B cell (primary cell): ENCODE measurements at regions not wholly inside any gene's neighbourhood (a gene's known extent, or its start where the extent isn't known, plus 50 kb on each side); places are given as distances from the start of the nearest gene placed in this dataset.

Experiments used
- ATAC-seq: fragments of 200-7000 bp; cut with Tn5 transposase; one replicate; pipeline ENCODE4 v1.10.0; 2021; ENCODE audit warnings: low read depth, mild to moderate bottlenecking, moderate number of reproducible peaks, moderate library complexity
- CTCF ChIA-PET: fragments of 350-600 bp; sonication (Branson Sonifier 250); formaldehyde crosslinking; loops from one replicate; lab custom pipeline; 2021; ENCODE audit warnings: antibody characterized with exemption, inconsistent platforms; lab: Charles Lee
- POLR2A ChIA-PET: fragments of 350-600 bp; sonication (Branson Sonifier 250); formaldehyde crosslinking; loops from one replicate; lab custom pipeline; 2021; ENCODE audit warnings: antibody characterized with exemption; lab: Charles Lee
- DNase-seq: peaks from one replicate; pipeline ENCODE4 v3.0.0; 2013
- H2AFZ ChIP-seq: 2 replicates; pipeline ENCODE4 v1.6.1; 2012; ENCODE audit warnings: mild to moderate bottlenecking, low read depth, low read length; ENCODE audit not compliant: insufficient read depth, poor library complexity, severe bottlenecking
- H3K27ac ChIP-seq, 2 donors: 1 replicate in 1 of 2; 2 replicates in 1 of 2; pipeline ENCODE4 v1.5.1; 2012 to 2013; ENCODE audit warnings: low read length in 2 of 2, mild to moderate bottlenecking in 2 of 2, moderate library complexity in 1 of 2
- H3K27me3 ChIP-seq, 4 experiments: fragments of 200-600 bp in 1 of 4; sonication (generic) in 1 of 4; replicated peaks in 1 of 4; 1 replicate in 2 of 4; 2 replicates in 2 of 4; pipeline versions ENCODE4 v1.6.1 to v1.7.0; 2013 to 2016; ENCODE audit warnings: low read length in 3 of 4, mild to moderate bottlenecking in 2 of 4, mixed read lengths in 1 of 4, moderate library complexity in 1 of 4; ENCODE audit not compliant: insufficient read depth in 4 of 4, control insufficient read depth in 3 of 4; ENCODE audit errors: control extremely low read depth in 1 of 4
- H3K36me3 ChIP-seq, 2 experiments: replicated peaks in 1 of 2; 1 replicate in 1 of 2; 2 replicates in 1 of 2; pipeline versions ENCODE4 v1.6.1 to v1.7.1; 2013; ENCODE audit warnings: low read length in 1 of 2; ENCODE audit not compliant: insufficient read depth in 2 of 2, control insufficient read depth in 1 of 2; ENCODE audit errors: control extremely low read depth in 1 of 2, extremely low read depth in 1 of 2
- H3K4me1 ChIP-seq, 2 donors: fragments of 200-600 bp in 1 of 2; sonication (generic) in 1 of 2; 1 replicate in 1 of 2; 2 replicates in 1 of 2; pipeline versions ENCODE4 v1.5.1 to v1.6.1; 2013 to 2017; ENCODE audit warnings: low read length in 2 of 2; ENCODE audit not compliant: control insufficient read depth in 2 of 2, insufficient read depth in 2 of 2
- H3K4me2 ChIP-seq: replicated peaks from 2 replicates; pipeline ENCODE3; 2012; ENCODE audit warnings: mild to moderate bottlenecking, low read depth, low read length; ENCODE audit not compliant: poor library complexity, severe bottlenecking
- H3K4me3 ChIP-seq, 5 experiments: fragments of 200-600 bp in 1 of 5; sonication (generic) in 1 of 5; 1 replicate in 3 of 5; 2 replicates in 2 of 5; pipeline versions ENCODE4 v1.5.1 to v1.7.0; 2011 to 2016; ENCODE audit warnings: low read length in 4 of 5, mild to moderate bottlenecking in 4 of 5, low read depth in 2 of 5, control low read depth in 1 of 5, moderate library complexity in 1 of 5; ENCODE audit not compliant: insufficient read depth in 1 of 5; ENCODE audit errors: control extremely low read depth in 1 of 5, extremely low read depth in 1 of 5
- H3K79me2 ChIP-seq: fragments of 200-600 bp; sonication (generic); one replicate; pipeline ENCODE4 v1.6.0; 2016; ENCODE audit warnings: low read length; ENCODE audit not compliant: control insufficient read depth, insufficient read depth
- H3K9ac ChIP-seq: fragments of 200-600 bp; sonication (generic); 2 replicates; pipeline ENCODE4 v1.6.1; 2017; ENCODE audit warnings: mild to moderate bottlenecking, low read length, moderate library complexity
- H3K9me3 ChIP-seq, 3 donors: one replicate each; pipeline versions ENCODE4 v1.6.1 to v1.7.1; 2013; ENCODE audit warnings: low read length in 2 of 3; ENCODE audit not compliant: control insufficient read depth in 2 of 3, insufficient read depth in 1 of 3; ENCODE audit errors: control extremely low read depth in 1 of 3
- H4K20me1 ChIP-seq: 2 replicates; pipeline ENCODE4 v1.6.0; 2012; ENCODE audit warnings: mild to moderate bottlenecking, low read length; ENCODE audit not compliant: insufficient read depth, control insufficient read depth, poor library complexity, severe bottlenecking
- H3K27ac Mint-ChIP-seq: one replicate; pipeline ENCODE4 v1.8.0; 2021; ENCODE audit warnings: mixed read lengths
- H3K27me3 Mint-ChIP-seq: one replicate; pipeline ENCODE4 v1.8.0; 2021; ENCODE audit warnings: mixed read lengths
- H3K4me1 Mint-ChIP-seq: one replicate; pipeline ENCODE4 v1.8.0; 2021; ENCODE audit warnings: mixed read lengths
- H3K4me3 Mint-ChIP-seq: one replicate; pipeline ENCODE4 v1.8.0; 2021; ENCODE audit warnings: mixed read lengths
- H3K9me3 Mint-ChIP-seq: one replicate; pipeline ENCODE4 v1.8.0; 2022; ENCODE audit warnings: mixed read lengths; ENCODE audit not compliant: insufficient read depth
- CTCF ChIP-seq: fragments of 200-600 bp; IDR thresholded peaks from one replicate; pipeline ENCODE4 v1.8.0; 2022; ENCODE audit warnings: antibody characterized with exemption, mild to moderate bottlenecking
- EZH2 ChIP-seq: IDR thresholded peaks from 2 replicates; pipeline ENCODE4 v1.6.1; 2012; ENCODE audit warnings: borderline replicate concordance, low read depth, mild to moderate bottlenecking, moderate library complexity, low read length; ENCODE audit not compliant: insufficient read depth, poor library complexity, severe bottlenecking
- WGBS: methylation state at CpG from one replicate; pipeline ENCODE4 v1.1.5; 2013; ENCODE audit warnings: missing lambda C conversion rate; ENCODE audit not compliant: insufficient coverage; 5-methylcytosine and 5-hydroxymethylcytosine counted together
- intact Hi-C: fragments of 100-400 bp; cut with micrococcal nuclease; formaldehyde crosslinking; loops from one replicate; pipeline ENCODE4 v1.10.0; 2022

- Histone ChIP-seq H3K4me3 (no peak overlapping the region), H3K4me1 (no peaks in the 10 kb centered on the region), H3K4me2 (no peak overlapping the region), H4K20me1 (no peaks in the 10 kb centered on the region), H3K27me3 (no peaks in the 10 kb centered on the region), H3K36me3 (no peaks in the 10 kb centered on the region), H2AFZ (no peak overlapping the region), H3K9me3 (peaks cover 0 to 10% (median 0%) of the 10 kb centered on the region in 3 donors), H3K27ac (no peak overlapping the region), H3K9ac (no peak overlapping the region), H3K79me2 (no peaks in the 10 kb centered on the region)
- ATAC-seq (no peak), DNase-seq (no peak)
- H3K4me1 Mint-ChIP-seq, result no peaks in the 10 kb centered on the region
- no peak overlapping the region for H3K27ac Mint-ChIP-seq
- POLR2A ChIA-PET, result no interaction called here
- WGBS, result 100% methylated on average over 2 of the region's 3 CpGs
- intact Hi-C loops, result no loop called here
- no peaks in the 10 kb centered on the region for H3K9me3 Mint-ChIP-seq
- TF ChIP-seq EZH2 (no peak), CTCF (no peak)
- no peak overlapping the region for H3K4me3 Mint-ChIP-seq
- no peaks in the 10 kb centered on the region for H3K27me3 Mint-ChIP-seq
- CTCF ChIA-PET, result no interaction called here
These were observed 329.1 kb downstream of the SLITRK5 start for GRCh38 chr13:88000239-88000638.

- Histone ChIP-seq H3K9me3 (peaks cover 0 to 10% (median 0%) of the 10 kb centered on the region in 3 donors), H3K27ac (no peak overlapping the region), H4K20me1 (no peaks in the 10 kb centered on the region), H3K9ac (no peak overlapping the region), H3K4me1 (no peaks in the 10 kb centered on the region), H2AFZ (no peak overlapping the region), H3K79me2 (no peaks in the 10 kb centered on the region), H3K36me3 (no peaks in the 10 kb centered on the region), H3K4me3 (no peak overlapping the region), H3K4me2 (no peak overlapping the region), H3K27me3 (no peaks in the 10 kb centered on the region)
- TF ChIP-seq CTCF (no peak), EZH2 (no peak)
- WGBS, result 94% methylated on average over 2 of the region's 2 CpGs
- H3K27ac Mint-ChIP-seq, result no peak overlapping the region
- no peak overlapping the region for H3K4me3 Mint-ChIP-seq
- DNase-seq, result no peak
- H3K4me1 Mint-ChIP-seq, result no peaks in the 10 kb centered on the region
- H3K27me3 Mint-ChIP-seq, result no peaks in the 10 kb centered on the region
- H3K9me3 Mint-ChIP-seq, result no peaks in the 10 kb centered on the region
- no peak for ATAC-seq
- POLR2A ChIA-PET, result no interaction called here
- intact Hi-C loops, result no loop called here
- CTCF ChIA-PET, result no interaction called here
These were observed 329.6 kb downstream of the SLITRK5 start for GRCh38 chr13:88000787-88001186.
